WTC11 (cell line): ENCODE measurements at regions not wholly inside any gene's neighbourhood (a gene's known extent, or its start where the extent isn't known, plus 50 kb on each side); places are given as distances from the start of the nearest gene placed in this dataset.

Source experiments
- CREB1 ChIP-seq: sonication (generic); formaldehyde crosslinking; IDR thresholded peaks from 2 replicates; pipeline ENCODE4 v1.8.0; 2023; ENCODE audit warnings: mild to moderate bottlenecking, missing genetic modification reagents
- FOXJ3 ChIP-seq: sonication (generic); formaldehyde crosslinking; IDR thresholded peaks from 2 replicates; pipeline ENCODE4 v1.9.0; 2021; ENCODE audit warnings: missing genetic modification reagents, mild to moderate bottlenecking, borderline replicate concordance
- FOXP1 ChIP-seq: sonication (generic); formaldehyde crosslinking; IDR thresholded peaks from 2 replicates; pipeline ENCODE4 v1.8.0; 2022; ENCODE audit warnings: missing genetic modification reagents, mild to moderate bottlenecking, moderate library complexity, borderline replicate concordance
- SMAD4 ChIP-seq: sonication (generic); formaldehyde crosslinking; IDR thresholded peaks from 2 replicates; pipeline ENCODE4 v1.8.0; 2022; ENCODE audit warnings: mild to moderate bottlenecking, missing genetic modification reagents
- ZNF138 ChIP-seq: sonication (generic); formaldehyde crosslinking; conservative IDR thresholded peaks from 2 replicates; pipeline ENCODE4 v1.8.1; 2022; ENCODE audit warnings: mild to moderate bottlenecking, moderate library complexity, missing genetic modification reagents
- ZNF671 ChIP-seq: fragments of 250-450 bp; sonication (Bioruptor Pico); IDR thresholded peaks from 2 replicates; pipeline ENCODE4 v1.8.0; 2021; ENCODE audit warnings: mild to moderate bottlenecking
- TF ChIP-seq, protein P1 (sequence below): fragments of 200-600 bp; IDR thresholded peaks from 2 replicates; pipeline ENCODE4 v1.8.0; 2022; ENCODE audit warnings: antibody characterized with exemption
- TF ChIP-seq, protein P2 (sequence below): sonication (generic); formaldehyde crosslinking; IDR thresholded peaks from 2 replicates; pipeline ENCODE4 v1.8.0; 2022; ENCODE audit warnings: mild to moderate bottlenecking, missing genetic modification reagents

DNA sequence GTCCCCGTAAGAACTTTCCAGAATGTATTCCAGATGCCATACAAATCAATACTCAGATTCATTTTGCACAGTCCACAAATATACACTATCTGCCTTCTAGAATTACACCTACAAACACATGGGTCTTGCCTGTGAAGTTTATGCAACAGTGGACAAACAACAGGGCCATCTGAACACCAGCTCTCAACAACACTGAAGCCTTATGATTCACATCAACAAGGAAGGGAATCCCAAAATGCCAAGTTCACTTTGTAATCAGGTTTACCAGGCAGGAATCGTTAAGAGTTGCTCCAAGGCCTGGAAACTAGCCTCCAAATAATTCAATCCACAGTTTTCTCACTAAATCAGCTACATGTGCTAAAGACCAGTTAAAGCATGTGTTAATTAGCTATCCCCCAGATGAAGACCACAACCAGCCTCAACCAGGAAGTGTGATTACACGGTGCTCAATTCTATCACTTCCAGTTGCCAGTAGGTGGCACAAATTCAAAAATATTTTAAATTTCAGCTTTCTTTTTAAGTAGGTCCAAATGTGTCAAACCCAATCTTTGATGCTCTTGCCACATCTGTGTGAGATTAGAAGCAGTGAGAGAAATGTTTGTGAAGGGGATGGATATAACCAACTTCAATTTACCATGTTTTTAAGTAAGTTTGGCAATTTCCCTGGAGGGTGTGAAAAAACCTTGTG, 139.1 kb upstream of the BDNF start:
- TF ChIP-seq ZNF138 (no peak), ZNF671 (CRISPR knock-in tag) (no peak), FOXP1 (CRISPR knock-in tag) (no peak), SMAD4 (CRISPR knock-in tag) (no peak), FOXJ3 (CRISPR knock-in tag) (no peak), CREB1 (no peak)
- TF ChIP-seq, protein P1, sequence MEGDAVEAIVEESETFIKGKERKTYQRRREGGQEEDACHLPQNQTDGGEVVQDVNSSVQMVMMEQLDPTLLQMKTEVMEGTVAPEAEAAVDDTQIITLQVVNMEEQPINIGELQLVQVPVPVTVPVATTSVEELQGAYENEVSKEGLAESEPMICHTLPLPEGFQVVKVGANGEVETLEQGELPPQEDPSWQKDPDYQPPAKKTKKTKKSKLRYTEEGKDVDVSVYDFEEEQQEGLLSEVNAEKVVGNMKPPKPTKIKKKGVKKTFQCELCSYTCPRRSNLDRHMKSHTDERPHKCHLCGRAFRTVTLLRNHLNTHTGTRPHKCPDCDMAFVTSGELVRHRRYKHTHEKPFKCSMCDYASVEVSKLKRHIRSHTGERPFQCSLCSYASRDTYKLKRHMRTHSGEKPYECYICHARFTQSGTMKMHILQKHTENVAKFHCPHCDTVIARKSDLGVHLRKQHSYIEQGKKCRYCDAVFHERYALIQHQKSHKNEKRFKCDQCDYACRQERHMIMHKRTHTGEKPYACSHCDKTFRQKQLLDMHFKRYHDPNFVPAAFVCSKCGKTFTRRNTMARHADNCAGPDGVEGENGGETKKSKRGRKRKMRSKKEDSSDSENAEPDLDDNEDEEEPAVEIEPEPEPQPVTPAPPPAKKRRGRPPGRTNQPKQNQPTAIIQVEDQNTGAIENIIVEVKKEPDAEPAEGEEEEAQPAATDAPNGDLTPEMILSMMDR = no peak
- TF ChIP-seq, protein P2, sequence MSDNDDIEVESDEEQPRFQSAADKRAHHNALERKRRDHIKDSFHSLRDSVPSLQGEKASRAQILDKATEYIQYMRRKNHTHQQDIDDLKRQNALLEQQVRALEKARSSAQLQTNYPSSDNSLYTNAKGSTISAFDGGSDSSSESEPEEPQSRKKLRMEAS (CRISPR knock-in tag) = no peak
